Tibial nerve (tissue), 4 donors: ENCODE measurements at regions not wholly inside any gene's neighbourhood (a gene's known extent, or its start where the extent isn't known, plus 50 kb on each side); places are given as distances from the start of the nearest gene placed in this dataset.
"Not testable (repeated sequence)": the region's sequence is repeated elsewhere in the genome, so short reads cannot be mapped to it uniquely, and the experiment has no call there.

Experiments
- EP300 ChIP-seq, 2 donors: sonication (generic); formaldehyde crosslinking; IDR thresholded peaks; one replicate each; pipeline ENCODE4 v1.6.1; 2017; ENCODE audit warnings: antibody characterized with exemption in 2 of 2, mild to moderate bottlenecking in 1 of 2
- TF ChIP-seq, protein P1 (sequence below), 5 experiments: fragments of 200-600 bp in 3 of 5; fragments of 450-650 bp in 2 of 5; sonication (generic) in 3 of 5; IDR thresholded peaks; one replicate each; pipeline ENCODE4 v1.5.1; 2016 to 2019; ENCODE audit warnings: antibody characterized with exemption in 5 of 5, mild to moderate bottlenecking in 3 of 5, moderate library complexity in 2 of 5

DNA sequence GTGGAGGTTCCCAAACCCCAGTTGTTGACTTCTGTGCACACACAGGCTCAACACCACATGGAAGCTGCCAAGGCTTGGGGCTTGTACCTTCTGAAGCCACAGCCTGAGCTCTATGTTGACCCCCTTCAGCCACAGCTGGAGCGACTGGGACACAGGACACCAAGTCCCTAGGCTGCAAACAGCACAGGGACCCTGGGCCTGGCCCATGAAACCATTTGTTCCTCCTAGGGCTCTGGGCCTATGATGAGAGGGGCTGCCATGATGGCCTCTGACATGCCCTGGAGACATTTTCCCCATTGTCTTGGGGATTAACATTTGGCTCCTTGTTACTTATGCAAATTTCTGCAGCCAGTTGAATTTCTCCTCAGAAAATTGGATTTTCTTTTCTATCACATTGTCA lies 449.6 kb upstream of the ZEB2 start:
- TF ChIP-seq, protein P1, sequence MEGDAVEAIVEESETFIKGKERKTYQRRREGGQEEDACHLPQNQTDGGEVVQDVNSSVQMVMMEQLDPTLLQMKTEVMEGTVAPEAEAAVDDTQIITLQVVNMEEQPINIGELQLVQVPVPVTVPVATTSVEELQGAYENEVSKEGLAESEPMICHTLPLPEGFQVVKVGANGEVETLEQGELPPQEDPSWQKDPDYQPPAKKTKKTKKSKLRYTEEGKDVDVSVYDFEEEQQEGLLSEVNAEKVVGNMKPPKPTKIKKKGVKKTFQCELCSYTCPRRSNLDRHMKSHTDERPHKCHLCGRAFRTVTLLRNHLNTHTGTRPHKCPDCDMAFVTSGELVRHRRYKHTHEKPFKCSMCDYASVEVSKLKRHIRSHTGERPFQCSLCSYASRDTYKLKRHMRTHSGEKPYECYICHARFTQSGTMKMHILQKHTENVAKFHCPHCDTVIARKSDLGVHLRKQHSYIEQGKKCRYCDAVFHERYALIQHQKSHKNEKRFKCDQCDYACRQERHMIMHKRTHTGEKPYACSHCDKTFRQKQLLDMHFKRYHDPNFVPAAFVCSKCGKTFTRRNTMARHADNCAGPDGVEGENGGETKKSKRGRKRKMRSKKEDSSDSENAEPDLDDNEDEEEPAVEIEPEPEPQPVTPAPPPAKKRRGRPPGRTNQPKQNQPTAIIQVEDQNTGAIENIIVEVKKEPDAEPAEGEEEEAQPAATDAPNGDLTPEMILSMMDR (IDR thresholded peaks at IDR 0.05) = not testable (repeated sequence)
- TF ChIP-seq EP300 (IDR thresholded peaks at IDR 0.05) = not testable (repeated sequence)
